H54 (cell line): ENCODE measurements at regions not wholly inside any gene's neighbourhood (a gene's known extent, or its start where the extent isn't known, plus 50 kb on each side); places are given as distances from the start of the nearest gene placed in this dataset.
"Not testable (repeated sequence)": the region's sequence is repeated elsewhere in the genome, so short reads cannot be mapped to it uniquely, and the experiment has no call there.

ENCODE experiments used
- DNase-seq: peaks from one replicate; pipeline ENCODE4 v3.0.0; 2011; ENCODE audit warnings: low spot score, mixed read lengths; ENCODE audit not compliant: insufficient read length
- FAIRE-seq: peaks from 3 replicates; lab custom pipeline; 2011; peaks lifted over from hg19 to GRCh38; lab: Jason Lieb, UNC
- POLR2A ChIP-seq: IDR thresholded peaks from 2 replicates; pipeline ENCODE4 v1.6.1; 2011; ENCODE audit warnings: low read depth, mild to moderate bottlenecking, low read length

DNA sequence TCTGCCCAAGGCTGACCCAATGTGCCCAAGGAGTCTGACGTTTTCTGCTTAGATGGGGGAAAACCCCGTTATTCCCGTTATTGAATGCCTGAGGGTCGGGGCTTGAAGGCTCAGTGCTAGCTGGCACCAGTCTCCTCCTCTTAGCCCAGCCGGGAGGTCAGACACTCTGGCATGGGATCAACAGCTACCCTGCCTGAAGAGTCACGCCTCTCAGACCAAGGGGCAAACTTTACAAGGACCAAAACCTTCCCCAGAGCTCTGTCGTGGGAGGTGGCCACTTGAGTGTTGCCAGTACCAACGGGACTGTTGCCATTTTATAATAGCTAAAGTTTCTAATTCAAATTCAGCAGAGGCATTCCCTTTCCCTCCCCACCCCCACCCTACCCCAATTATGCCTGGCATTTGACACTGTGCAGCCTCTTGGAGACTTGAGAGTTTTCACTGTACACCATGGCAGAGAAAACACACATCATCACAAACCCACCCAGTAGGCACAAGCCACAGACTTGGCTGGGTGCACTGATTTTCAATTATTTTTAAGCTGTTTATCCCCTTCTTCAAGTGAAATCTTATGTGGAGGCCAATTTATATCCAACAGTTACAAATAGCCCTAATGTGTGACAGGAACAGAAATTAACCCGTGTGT is 137.5 kb upstream of the SYT13 start:
- no peak for TF ChIP-seq POLR2A
- FAIRE-seq, result no peak
- no peak for DNase-seq

DNA sequence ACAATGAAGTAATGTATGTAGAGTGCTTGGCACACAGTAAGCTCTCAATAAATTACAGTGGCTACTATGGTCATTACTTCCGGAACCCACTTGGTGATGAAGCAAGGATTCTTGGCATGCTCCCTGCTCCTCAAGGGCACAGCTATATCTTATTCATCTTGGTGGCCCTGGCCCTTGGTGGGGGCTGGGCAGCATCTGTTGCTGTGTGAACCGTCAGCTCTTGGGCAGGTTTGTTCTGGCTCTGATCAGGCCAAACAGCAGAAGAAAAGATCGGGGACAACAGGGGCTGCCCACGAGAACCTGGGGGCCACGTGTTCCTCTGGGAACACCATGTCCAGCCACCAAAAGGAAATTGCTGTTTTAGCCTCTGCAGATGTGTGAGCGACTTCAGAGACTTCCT is 136.9 kb upstream of the SYT13 start:
- DNase-seq, result no peak
- TF ChIP-seq POLR2A, result no peak
- FAIRE-seq, result no peak

DNA sequence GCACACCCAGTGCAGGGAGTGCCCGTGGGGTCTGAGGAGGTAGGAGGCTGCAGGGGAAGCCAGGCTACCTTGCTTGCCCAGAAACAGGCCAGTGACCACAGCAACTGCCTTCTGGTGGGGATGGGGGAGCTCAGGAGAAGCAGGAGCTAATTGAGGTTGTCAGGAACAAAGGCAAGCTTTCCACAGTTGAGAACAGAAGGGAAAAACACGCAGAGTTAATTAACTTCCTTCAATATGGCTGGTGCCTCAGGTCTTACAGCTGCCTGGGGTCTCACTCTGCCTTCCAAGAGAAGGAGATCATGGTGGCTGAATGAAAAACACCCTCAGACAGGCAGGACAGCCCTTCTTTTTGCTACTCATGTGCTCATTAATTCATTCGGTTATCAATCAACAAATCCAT is 127.9 kb upstream of the SYT13 start:
- FAIRE-seq, result no peak
- TF ChIP-seq POLR2A, result no peak
- DNase-seq, result no peak

DNA sequence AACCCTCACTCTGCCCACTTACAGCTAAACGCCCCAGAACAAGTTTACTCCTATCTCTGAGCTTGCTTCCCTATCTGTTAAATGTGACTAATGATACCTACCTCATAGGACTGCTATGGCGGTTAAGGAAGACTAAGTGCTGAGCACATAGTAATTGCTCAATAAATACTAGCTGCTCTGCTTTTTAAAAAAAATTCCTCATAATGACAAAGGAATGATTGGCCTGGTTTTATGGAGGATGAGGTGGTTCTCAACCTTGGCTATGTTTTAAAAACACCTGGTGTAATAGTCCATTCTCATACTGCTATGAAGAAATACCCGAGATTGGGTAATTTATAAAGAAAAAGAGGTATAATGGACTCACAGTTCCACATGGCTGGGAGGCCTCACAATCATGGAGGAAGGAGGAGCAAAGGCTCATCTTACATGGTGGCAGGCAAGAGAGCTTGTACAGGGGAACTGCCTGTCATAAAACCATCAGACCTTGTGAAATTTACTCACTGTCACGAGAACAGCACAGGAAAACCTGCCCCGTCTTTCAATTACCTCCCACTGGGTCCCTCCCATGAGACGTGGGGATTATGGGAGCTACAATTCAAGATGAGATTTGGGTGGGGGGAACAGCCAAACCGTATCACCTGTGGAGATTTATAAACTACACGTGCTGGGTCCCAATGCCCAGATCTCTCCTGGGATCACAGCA is 127.2 kb upstream of the SYT13 start:
- DNase-seq (no peak), FAIRE-seq (no peak)
- TF ChIP-seq POLR2A, result no peak

DNA sequence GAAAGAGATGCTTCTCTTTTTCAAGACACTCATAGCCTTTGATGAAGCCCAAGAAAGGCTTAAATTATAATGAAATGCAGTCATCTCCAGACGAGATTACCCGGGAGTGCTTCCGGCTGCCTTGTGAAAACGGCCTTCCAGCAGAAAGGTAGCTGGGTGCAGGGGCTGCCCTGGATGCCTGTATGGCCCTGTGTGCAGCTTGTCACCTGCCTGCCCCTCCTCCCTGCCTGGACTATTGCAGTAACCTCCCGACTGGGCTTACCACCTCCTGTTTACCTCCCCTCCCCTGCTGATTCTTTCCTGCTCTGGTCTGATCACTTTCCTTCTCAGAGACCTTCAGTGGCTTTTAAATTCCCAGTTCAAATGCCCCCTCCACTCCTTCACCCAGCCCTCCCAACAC is 126.4 kb upstream of the SYT13 start:
- no peak for DNase-seq
- no peak for FAIRE-seq
- TF ChIP-seq POLR2A, result no peak

DNA sequence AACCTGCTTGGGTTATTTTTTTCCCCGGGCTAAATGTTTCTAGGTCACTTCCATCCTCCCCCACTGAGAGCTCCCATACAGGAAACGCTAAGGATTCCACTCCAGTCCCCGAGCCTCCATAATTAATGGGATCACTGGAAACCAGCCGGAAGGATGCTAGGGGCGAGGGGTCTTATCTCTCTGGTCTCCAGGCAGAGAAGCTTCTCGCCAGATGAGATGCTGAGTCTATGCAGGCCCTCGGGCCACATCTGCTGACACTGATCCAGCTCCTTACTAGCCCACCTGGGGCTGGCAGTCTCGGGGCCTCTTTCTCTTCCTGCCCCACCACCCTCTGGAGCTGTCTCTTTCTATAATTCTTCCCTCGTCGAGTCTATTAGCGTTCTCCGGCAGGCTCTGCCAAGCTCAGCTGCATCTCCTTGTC is 125.9 kb upstream of the SYT13 start:
- no peak for FAIRE-seq
- DNase-seq, result peak; percentile 52
- no peak for TF ChIP-seq POLR2A

DNA sequence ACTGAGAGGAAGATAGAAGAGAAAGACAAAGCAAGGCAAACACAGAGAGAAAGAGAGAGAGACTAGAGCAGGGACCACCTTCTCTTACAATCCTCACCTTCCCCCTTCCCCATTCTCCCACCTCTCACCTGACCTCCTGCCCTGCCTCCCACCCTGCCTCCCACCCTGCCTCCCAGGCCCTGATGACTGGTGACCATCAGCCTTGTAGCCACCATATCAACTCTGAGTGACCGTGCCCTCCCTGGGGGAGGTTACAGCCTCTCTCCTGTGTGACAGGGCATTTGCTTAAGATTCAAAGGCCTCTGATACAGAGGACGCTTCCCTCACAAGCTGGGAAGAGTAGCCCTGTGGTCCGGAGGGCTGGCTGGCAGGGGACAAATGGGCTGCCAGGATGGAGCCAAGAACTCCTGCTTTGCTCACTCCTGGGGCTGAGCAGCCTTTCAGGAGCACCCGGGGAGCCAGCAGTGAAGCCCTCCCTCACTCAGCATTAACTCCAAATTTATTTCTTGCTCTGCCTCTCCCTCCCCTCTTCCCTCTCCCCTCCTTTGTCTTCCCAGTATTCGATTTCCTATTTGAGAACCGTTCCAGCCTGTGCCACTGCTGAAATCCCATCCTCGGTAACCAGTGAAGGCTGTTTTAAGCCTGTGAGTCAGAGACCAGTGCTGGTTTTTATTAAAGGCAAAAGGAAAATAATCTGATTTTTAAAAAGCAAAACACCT is 125.2 kb upstream of the SYT13 start:
- DNase-seq (peak; percentile 42), FAIRE-seq (no peak)
- no peak for TF ChIP-seq POLR2A

DNA sequence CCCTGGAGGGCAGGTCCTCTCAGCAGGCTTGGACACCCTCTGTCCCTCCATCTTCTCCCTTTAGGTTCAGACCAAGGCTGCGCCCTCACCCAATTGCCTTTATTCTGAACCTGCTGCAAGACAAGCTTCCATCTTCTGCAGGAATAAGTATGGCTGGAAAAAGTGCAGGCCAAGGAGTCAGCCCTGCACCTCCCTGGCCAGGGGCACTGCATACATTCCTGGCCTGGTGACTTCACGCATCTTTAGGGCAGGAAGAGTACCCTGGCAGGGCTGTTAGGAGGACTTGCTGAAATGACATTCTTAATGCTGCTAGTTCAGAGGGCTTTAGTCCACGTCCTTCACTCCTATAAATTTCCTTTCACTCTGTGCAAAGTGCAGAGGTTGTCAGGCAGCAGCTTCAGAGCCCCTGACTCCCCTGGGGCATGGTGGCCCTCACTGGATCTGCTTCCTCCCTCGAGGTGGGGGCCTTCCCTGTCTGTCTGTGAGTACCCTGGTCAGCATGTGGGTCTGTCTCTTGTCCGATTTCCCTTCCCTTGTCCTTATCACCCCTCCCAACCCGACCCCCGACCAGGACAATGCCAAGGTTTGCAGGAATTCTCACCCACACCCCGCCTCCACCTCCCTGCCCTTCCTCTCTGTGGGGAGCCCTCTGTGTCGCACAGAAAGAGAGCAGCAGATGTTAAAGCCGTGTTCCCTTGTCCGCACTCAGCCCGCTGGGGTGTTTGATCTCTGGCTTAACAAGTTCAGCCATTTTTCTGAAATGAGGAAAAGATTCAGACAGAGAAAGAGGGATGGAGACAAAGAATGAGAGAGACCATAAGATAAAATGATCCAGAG is 124.5 kb upstream of the SYT13 start:
- no peak for FAIRE-seq
- DNase-seq, result no peak
- no peak for TF ChIP-seq POLR2A

DNA sequence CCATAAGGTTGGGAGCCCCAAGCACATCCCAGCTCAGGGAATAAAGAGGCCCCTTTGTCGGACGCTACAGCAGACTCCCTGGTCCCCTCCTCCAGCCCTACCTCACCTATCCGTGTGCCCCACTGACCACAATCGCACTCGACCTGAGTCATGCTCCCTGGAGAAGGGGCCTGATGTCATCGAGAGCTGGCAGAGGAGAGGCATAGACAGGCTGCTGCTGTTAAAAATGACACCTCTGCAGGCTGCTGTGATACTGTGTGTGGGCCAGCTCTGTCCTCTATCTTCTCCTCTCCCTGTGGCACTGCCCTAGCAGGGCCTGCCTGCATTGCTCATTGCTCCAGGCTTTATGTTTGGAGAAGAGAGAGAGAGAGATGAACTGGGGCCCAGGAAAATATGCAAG is 123.4 kb upstream of the SYT13 start:
- DNase-seq (peak; percentile 50), FAIRE-seq (no peak)
- TF ChIP-seq POLR2A, result no peak

DNA sequence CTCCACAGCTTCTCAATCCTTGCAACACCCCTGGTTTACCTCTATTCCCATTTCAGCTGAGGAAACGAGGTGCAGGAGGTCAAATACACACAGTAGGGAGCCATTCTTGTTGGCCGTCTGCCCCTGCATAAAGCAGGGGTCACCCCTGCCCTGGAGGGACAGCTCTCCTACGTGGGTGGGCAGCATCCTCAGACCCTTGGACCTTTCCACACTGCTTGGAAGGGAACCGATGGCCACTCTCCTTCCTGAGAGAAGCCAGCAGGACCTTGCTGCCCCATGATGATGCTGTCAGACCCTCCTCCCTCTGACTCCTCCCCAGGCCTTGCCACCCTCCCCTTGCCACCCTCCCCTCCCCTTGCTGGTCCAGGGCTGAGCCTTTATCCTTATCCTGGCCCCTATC is 121.1 kb upstream of the SYT13 start:
- no peak for TF ChIP-seq POLR2A
- FAIRE-seq (no peak), DNase-seq (no peak)

DNA sequence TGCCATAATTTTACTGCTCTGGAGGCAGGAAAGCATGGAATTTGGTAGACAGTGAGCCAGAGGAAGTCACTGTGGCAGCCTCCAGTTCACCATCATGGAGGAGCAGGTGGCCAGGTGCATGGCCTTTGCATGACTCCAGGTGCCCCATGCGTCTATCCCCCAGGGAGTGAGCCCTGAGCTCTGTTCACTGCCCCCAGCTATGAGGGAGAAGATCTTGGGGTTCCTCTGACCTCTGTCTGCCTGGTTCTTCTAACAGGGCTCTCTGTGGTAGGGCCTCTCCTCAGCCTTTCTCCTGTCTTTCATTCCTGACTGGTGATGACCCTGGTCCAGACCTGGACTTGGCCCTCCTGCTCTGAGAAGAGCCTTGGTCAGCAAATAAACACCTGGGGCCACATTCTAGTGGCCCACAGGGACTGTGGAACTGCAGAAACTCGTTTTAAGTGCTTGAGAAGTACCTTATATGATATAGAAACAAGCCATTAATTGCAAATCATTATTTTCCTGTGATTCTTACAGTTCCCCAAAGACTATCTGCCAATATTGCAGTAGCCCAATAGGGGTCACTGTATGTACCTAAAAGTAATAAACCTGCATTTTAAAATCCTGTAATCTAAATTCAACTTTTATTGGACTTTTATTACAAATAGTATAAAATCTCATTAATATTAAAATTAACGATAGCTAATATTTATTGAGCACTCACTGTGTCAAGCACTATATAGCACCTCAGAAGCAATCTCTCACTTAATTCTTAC is 120.0 kb upstream of the SYT13 start:
- DNase-seq, result no peak
- TF ChIP-seq POLR2A, result no peak
- FAIRE-seq, result no peak

DNA sequence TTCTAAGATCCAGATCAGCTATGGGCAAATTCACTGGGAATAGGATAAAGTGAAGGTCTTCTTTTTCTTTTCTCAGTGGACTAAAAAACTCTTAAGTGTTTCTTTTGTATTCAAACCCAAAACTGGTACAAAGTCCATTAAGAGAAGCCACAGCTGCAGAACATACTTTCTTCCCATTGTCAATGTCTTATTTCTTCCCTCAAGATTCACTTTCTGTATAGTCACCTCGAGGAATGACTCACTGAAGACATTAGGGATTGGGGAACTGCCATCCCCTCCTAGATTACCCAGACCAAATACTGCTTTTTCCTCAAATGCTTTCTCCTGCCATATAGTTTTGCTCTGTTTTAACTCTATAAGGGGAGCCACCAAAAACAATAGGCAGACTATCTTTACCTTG is 117.4 kb upstream of the SYT13 start:
- FAIRE-seq, DNase-seq: not testable (repeated sequence)

DNA sequence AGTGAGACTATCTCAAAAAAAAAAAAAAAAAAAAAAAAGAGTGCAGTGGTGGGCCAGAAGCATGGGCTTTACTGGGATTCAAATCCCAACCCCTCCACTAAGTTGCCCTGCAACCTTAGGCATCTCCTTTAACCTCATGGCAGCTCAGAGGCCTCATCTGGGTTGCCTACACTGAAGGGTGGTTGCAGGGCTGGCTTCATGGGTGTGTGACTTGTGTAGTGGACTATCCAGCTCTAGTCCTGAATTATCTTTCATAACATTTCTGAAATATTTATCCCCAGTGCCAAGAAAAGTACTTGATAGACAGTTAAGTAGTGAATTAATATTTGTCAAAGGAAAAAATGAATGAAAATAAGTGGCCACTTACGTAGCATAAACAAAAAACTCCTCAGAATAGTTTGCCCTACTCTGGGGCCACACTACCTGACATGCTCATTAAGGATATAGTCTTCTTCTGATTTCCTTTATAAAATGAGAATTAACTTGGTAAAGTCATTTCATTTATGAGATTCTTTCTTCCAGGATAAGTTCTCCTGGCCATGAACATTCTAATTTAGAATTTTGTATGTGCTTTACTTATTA is 116.0 kb upstream of the SYT13 start:
- FAIRE-seq (no peak), DNase-seq (no peak)
- TF ChIP-seq POLR2A, result no peak
